ENCODE measurements at regions not wholly inside any gene's neighbourhood (a gene's known extent, or its start where the extent isn't known, plus 50 kb on each side); places are given as distances from the start of the nearest gene placed in this dataset.

DNA sequence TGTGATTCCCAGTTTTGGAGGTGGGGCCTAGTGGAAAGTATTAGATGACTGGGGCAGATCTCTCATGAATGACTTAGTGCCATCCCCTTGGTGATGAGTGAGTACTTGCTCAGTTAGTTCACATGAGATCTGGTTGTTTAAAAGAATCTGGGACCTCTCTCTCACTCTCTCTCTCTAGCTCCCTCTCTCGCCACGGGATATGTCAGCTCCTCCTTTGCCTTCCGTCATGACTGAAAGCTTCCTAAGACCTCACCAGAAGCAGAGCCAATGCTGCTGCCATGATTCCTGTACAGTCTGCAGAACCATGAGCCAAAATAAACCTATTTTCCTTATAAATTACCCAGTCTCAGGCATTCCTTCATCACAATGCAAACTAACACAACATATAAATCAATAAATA, 176.7 kb downstream of the PRELID2 start:
- TF ChIP-seq, protein P1, sequence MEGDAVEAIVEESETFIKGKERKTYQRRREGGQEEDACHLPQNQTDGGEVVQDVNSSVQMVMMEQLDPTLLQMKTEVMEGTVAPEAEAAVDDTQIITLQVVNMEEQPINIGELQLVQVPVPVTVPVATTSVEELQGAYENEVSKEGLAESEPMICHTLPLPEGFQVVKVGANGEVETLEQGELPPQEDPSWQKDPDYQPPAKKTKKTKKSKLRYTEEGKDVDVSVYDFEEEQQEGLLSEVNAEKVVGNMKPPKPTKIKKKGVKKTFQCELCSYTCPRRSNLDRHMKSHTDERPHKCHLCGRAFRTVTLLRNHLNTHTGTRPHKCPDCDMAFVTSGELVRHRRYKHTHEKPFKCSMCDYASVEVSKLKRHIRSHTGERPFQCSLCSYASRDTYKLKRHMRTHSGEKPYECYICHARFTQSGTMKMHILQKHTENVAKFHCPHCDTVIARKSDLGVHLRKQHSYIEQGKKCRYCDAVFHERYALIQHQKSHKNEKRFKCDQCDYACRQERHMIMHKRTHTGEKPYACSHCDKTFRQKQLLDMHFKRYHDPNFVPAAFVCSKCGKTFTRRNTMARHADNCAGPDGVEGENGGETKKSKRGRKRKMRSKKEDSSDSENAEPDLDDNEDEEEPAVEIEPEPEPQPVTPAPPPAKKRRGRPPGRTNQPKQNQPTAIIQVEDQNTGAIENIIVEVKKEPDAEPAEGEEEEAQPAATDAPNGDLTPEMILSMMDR (IDR thresholded peaks at IDR 0.05; ENCODE audit: borderline replicate concordance, extremely low read depth, low read length, poor library complexity, severe bottlenecking), result no peak
- no peak for TF ChIP-seq EZH2 (IDR thresholded peaks at IDR 0.05; ENCODE audit: borderline replicate concordance, low read depth, low read length, severe bottlenecking)
